GM13976 (cell line): ENCODE measurements at regions not wholly inside any gene's neighbourhood (a gene's known extent, or its start where the extent isn't known, plus 50 kb on each side); places are given as distances from the start of the nearest gene placed in this dataset.

Source experiments
- DNase-seq: peaks from one replicate; pipeline ENCODE4 v3.0.0; 2012; ENCODE audit warnings: low spot score
- in situ Hi-C: fragments of 300-500 bp; cut with MboI; formaldehyde crosslinking; loops from one replicate; pipeline ENCODE4 v1.12.0; 2022; ENCODE audit warnings: low sequenced_read_pairs, mixed read lengths, inconsistent platforms; ENCODE audit not compliant: unreplicated experiment
- TF ChIP-seq, protein P1 (sequence below): IDR thresholded peaks from 2 replicates; pipeline ENCODE4 v1.5.1; 2012; ENCODE audit warnings: borderline replicate concordance, mild to moderate bottlenecking; ENCODE audit not compliant: insufficient read depth; ENCODE audit errors: extremely low read depth, missing control alignments, control extremely low read depth

DNA sequence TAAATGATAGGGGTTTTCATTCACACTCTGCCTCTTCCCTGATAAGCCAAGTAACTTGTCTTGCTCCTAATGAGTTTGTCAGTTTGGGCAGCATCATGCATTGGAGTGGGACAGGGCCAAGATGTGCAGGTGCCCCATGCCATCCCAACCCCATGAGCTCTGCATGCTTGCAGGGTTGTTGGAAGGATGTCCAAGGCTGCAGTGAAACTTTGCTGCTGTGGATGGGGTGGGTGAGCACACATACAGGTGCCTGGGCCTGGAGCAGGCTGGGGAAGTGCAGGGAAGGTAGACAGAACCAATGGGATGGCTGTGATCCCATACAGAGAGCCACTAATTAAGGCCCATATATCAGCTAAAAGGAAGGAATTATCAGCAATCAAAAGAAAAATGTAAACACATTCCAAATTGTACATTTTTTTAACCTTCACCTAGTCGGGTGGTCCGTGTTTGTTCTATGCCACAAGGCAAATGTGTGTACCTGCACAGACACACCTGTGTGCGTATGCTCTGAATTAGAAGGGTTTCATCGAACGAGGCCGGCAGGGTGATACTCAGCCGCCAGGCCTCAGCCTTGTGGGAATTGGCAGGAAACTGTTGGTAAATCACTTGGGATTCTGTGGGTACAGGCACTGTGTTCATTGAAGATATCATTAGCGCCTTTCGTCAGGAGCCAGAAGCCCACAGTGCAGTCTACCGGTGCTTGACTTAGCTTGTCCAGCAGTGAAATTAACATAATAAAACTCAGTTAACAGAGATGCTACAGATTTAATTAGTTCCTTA lies 342.9 kb downstream of the MYCN start:
- DNase-seq = no peak
- in situ Hi-C loops = no loop called here
- TF ChIP-seq, protein P1, sequence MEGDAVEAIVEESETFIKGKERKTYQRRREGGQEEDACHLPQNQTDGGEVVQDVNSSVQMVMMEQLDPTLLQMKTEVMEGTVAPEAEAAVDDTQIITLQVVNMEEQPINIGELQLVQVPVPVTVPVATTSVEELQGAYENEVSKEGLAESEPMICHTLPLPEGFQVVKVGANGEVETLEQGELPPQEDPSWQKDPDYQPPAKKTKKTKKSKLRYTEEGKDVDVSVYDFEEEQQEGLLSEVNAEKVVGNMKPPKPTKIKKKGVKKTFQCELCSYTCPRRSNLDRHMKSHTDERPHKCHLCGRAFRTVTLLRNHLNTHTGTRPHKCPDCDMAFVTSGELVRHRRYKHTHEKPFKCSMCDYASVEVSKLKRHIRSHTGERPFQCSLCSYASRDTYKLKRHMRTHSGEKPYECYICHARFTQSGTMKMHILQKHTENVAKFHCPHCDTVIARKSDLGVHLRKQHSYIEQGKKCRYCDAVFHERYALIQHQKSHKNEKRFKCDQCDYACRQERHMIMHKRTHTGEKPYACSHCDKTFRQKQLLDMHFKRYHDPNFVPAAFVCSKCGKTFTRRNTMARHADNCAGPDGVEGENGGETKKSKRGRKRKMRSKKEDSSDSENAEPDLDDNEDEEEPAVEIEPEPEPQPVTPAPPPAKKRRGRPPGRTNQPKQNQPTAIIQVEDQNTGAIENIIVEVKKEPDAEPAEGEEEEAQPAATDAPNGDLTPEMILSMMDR = no peak

DNA sequence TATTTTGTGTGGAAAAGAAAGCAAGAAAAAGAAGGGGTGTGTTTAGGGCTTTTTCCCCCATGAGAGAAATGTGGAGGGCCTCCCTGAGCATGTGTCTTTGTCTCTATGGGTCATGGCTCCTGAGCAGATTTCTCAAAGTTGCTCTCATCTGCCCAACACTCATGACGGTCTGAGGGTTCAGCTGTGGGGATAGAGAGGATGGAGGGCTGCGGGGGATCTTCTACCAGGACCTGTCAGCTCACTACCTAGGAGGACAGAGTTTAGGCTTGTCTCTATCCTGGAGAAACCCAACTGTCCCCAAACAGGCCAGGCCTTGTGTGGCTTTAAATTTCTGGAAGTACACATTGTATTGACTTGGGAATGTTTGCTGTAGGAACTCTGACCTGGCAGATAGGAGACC lies 342.2 kb downstream of the MYCN start:
- DNase-seq = no peak
- in situ Hi-C loops = no loop called here
- TF ChIP-seq, protein P1 = no peak

DNA sequence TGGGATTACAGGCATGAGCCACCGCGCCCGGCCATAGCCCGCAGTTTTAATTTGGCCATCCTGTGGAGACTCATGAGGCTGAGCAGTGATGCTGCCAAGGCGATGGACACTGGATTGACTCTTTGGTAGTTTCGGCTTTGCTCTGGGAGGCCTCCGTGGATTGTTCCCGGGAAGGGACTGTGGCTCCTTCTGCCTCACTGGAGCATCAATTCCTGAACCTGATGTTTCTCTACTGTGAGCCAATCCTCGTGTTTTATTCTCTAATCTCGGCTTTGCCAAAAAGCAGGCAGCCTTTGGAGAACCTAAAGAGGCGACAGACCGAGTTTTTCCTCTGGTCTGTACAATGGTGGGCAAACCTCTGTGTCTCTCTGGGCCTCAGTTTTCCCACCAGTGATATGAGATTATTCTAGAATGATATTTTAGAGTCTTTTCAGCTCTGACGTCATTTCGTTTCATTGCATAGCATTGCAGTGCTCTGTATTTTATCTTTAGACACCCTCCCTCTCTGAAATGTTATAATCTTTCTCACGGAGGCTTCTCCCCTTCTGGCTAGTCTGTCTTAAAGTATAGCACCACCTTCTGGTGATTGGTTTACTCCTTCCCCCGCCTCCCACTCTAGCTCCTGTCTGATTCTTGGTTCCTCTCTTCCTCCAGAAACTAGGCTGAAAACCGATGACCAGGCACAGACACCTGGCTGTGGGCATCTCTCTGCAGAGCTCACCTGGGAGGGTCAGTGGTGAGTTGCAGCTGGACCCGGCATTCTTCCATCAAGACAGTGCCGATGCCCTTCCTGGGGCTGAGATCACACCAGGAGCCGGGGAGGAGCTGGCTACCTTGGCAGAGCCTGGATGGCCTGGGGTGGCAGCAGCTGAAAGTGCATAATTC lies 341.3 kb downstream of the MYCN start:
- TF ChIP-seq, protein P1 = no peak
- in situ Hi-C loops = no loop called here
- peak; percentile 43 for DNase-seq

DNA sequence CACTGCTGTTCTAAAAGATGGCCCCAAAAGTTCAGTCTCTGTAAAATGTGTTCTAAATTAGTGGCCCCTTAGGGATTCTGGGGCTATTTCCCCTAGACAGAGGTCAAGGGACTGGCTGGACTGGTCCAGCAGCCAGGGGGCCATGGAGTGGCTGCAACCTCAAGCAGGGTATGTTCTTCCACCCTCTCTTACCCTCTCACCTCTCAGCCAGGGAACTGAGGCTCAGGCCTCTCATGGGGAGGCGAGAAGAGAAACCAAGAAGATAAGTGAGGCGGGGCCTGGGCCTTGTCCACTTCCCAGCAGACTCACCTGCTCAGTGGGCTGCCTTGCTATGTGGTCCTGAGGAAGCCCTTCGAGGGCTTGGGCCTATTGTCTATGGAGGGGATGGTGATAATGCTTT lies 339.7 kb downstream of the MYCN start:
- TF ChIP-seq, protein P1 = no peak
- DNase-seq = no peak
- in situ Hi-C loops = no loop called here

DNA sequence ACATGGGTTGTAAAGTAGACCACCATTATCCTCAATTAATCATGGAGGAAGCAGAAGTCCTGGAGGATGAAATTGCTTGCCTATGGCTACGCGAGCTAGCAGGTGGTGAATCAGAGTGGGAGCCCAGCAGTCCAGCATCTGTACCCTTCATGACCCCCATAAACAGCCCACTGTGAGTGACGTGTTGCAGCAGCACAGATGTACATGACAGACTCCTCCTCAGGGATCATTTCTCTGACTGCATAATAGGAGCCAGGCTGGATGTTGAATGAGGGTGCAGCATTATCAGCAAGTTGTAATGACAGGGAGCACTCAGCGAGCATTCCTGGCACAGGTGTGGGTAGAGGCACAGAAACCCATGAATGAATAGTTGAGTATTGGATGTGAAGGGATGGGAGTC lies 339.3 kb downstream of the MYCN start:
- in situ Hi-C loops = no loop called here
- DNase-seq = no peak
- TF ChIP-seq, protein P1 = no peak

DNA sequence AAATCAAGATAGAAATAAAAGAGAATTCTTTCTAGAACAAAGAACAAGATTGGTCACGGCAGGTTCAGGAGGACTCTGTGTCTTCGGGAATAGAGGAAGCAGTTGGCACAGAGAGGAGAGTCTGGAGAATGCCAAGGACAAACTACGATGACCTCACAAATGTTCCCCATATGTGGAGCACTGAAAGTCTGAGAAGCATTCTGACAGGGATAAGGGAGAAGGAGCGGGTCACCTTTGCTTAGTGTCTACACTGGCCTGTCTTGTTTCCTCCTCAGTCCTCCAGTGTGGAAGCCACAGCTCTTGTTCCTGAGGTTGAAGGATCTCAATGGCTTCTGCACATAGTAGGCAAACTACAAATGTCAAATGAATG lies 338.8 kb downstream of the MYCN start:
- no peak for DNase-seq
- TF ChIP-seq, protein P1 = no peak

More for the DNA sequence above, 338.8 kb downstream of the MYCN start:
- in situ Hi-C loops = no loop called here
